Esophagus squamous epithelium (tissue), 4 donors: ENCODE measurements at regions not wholly inside any gene's neighbourhood (a gene's known extent, or its start where the extent isn't known, plus 50 kb on each side); places are given as distances from the start of the nearest gene placed in this dataset.

Source experiments
- CTCF ChIP-seq, 6 experiments: fragments of 450-650 bp in 4 of 6; fragments of 200-600 bp in 2 of 6; sonication (generic) in 2 of 6; IDR thresholded peaks; one replicate each; pipeline ENCODE4 v1.5.1; 2016 to 2019; ENCODE audit warnings: antibody characterized with exemption in 6 of 6, mild to moderate bottlenecking in 4 of 6, moderate library complexity in 4 of 6
- POLR2A ChIP-seq, 4 donors: fragments of 450-650 bp; IDR thresholded peaks; one replicate each; pipeline ENCODE4 v1.6.1; 2017; ENCODE audit warnings: antibody characterized with exemption in 4 of 4, mild to moderate bottlenecking in 4 of 4, moderate library complexity in 3 of 4

- no peak for TF ChIP-seq CTCF (IDR thresholded peaks at IDR 0.05)
- TF ChIP-seq POLR2A (IDR thresholded peaks at IDR 0.05): no peak
Measured at GRCh38 chr2:101568969-101569368, 94.1 kb upstream of the RFX8 start.
